HCT116 (cell line): ENCODE measurements at regions not wholly inside any gene's neighbourhood (a gene's known extent, or its start where the extent isn't known, plus 50 kb on each side); places are given as distances from the start of the nearest gene placed in this dataset.

Experiments
- ATAC-seq: fragments of 200-7000 bp; cut with Tn5 transposase; 2 replicates; pipeline ENCODE4 v1.9.1; 2020; ENCODE audit warnings: mild to moderate bottlenecking, moderate library complexity
- BruUV-seq: library from RNA; stranded (reverse); fragments of 400-500 nt; replicated peaks from 2 replicates; lab custom pipeline; 2021; lab: Mats Ljungman, UMichigan
- CTCF ChIA-PET: fragments of 300-600 bp; sonication (Branson Sonifier 250); formaldehyde crosslinking; loops from one replicate; lab custom pipeline; 2021; ENCODE audit warnings: antibody characterized with exemption; lab: Charles Lee
- POLR2A ChIA-PET: fragments of 300-600, 350-600 bp; sonication (Branson Sonifier 250); formaldehyde crosslinking; loops from one replicate; lab custom pipeline; 2021; ENCODE audit warnings: antibody characterized with exemption; lab: Charles Lee
- RAD21 ChIA-PET, 2 experiments: fragments of 300-600 bp; sonication (Branson Sonifier 250); formaldehyde crosslinking; loops; one replicate each; lab custom pipeline; 2023; ENCODE audit warnings: low total read pairs in 2 of 2; ENCODE audit not compliant: uncharacterized antibody in 2 of 2, unreplicated experiment in 2 of 2, low non-redundant PET in 1 of 2; lab: Charles Lee
- DNase-seq: peaks from one replicate; pipeline ENCODE4 v3.0.0-alpha.2; 2010; ENCODE audit warnings: low read depth, low spot score
- H2AFZ ChIP-seq: fragments of 200-600 bp; shearing (Covaris generic), sonication (generic); 2 replicates; pipeline ENCODE4 v1.6.1; 2017; ENCODE audit warnings: low read depth, mixed run types, mixed read lengths, antibody characterized with exemption, low read length; ENCODE audit not compliant: poor library complexity, severe bottlenecking
- H3K27ac ChIP-seq: 2 replicates; pipeline ENCODE4 v1.5.1; 2012; ENCODE audit warnings: low read depth, low read length
- H3K27me3 ChIP-seq: fragments of 200-600 bp; sonication (generic); 2 replicates; pipeline ENCODE4 v1.6.1; 2016; ENCODE audit warnings: mixed run types, low read length, mixed read lengths; ENCODE audit not compliant: insufficient read depth
- H3K36me3 ChIP-seq, 2 experiments: fragments of 200-500 bp in 1 of 2; fragments of 200-600 bp in 1 of 2; sonication (Bioruptor generic) in 1 of 2; sonication (generic) in 1 of 2; 2 replicates each; pipeline versions ENCODE4 v1.5.1 to v1.6.1; 2014 to 2016; ENCODE audit warnings: low read length in 2 of 2, inconsistent platforms in 1 of 2, mixed read lengths in 1 of 2, mixed run types in 1 of 2; ENCODE audit not compliant: insufficient read depth in 2 of 2, control insufficient read depth in 1 of 2
- H3K4me1 ChIP-seq, 2 experiments: fragments of 200-600 bp in 1 of 2; sonication (generic) in 1 of 2; 2 replicates each; pipeline versions ENCODE4 v1.5.1 to v1.6.1; 2012 to 2017; ENCODE audit warnings: low read length in 2 of 2, inconsistent platforms in 1 of 2, mild to moderate bottlenecking in 1 of 2, mixed read lengths in 1 of 2, mixed run types in 1 of 2, moderate library complexity in 1 of 2; ENCODE audit not compliant: insufficient read depth in 2 of 2, control insufficient read depth in 1 of 2
- H3K4me2 ChIP-seq: fragments of 200-600 bp; sonication (generic); 2 replicates; pipeline ENCODE4 v1.6.1; 2017; ENCODE audit warnings: mixed run types, low read length, mixed read lengths
- H3K4me3 ChIP-seq, 2 experiments: fragments of 200-600 bp in 1 of 2; sonication (generic) in 1 of 2; replicated peaks in 1 of 2; 2 replicates each; pipeline ENCODE4 v1.5.1; 2011 to 2016; ENCODE audit warnings: low read length in 2 of 2, control low read depth in 1 of 2, low read depth in 1 of 2, mild to moderate bottlenecking in 1 of 2, mixed read lengths in 1 of 2, mixed run types in 1 of 2
- H3K79me2 ChIP-seq: fragments of 200-600 bp; sonication (generic); 2 replicates; pipeline ENCODE4 v1.6.1; 2017; ENCODE audit warnings: mild to moderate bottlenecking, mixed run types, low read length, moderate library complexity, mixed read lengths; ENCODE audit not compliant: insufficient read depth
- H3K9ac ChIP-seq: fragments of 200-600 bp; sonication (generic); 2 replicates; pipeline ENCODE4 v1.6.1; 2016; ENCODE audit warnings: low read length, mixed read lengths
- H3K9me2 ChIP-seq: fragments of 200-600 bp; sonication (generic), shearing (Covaris generic); 2 replicates; pipeline ENCODE4 v1.6.1; 2017; ENCODE audit warnings: mixed run types, mild to moderate bottlenecking, moderate library complexity; ENCODE audit not compliant: insufficient read depth
- H3K9me3 ChIP-seq, 2 experiments: fragments of 200-500 bp in 1 of 2; fragments of 200-600 bp in 1 of 2; sonication (Bioruptor generic) in 1 of 2; sonication (generic) in 1 of 2; 2 replicates each; pipeline ENCODE4 v1.6.1; 2014 to 2017; ENCODE audit warnings: low read length in 2 of 2, mixed read lengths in 2 of 2, inconsistent platforms in 1 of 2, low read depth in 1 of 2, mild to moderate bottlenecking in 1 of 2, mixed run types in 1 of 2, moderate library complexity in 1 of 2; ENCODE audit not compliant: control insufficient read depth in 1 of 2, insufficient read depth in 1 of 2
- H4K20me1 ChIP-seq: fragments of 200-600 bp; sonication (generic), shearing (Covaris generic); 2 replicates; pipeline ENCODE4 v1.6.1; 2017; ENCODE audit warnings: mixed run types, mild to moderate bottlenecking, moderate library complexity; ENCODE audit not compliant: insufficient read depth
- EZH2 ChIP-seq: fragments of 200-600 bp; sonication (generic); IDR thresholded peaks from 2 replicates; pipeline ENCODE4 v1.6.1; 2017; ENCODE audit warnings: antibody characterized with exemption, mixed run types
- EZH2phosphoT487 ChIP-seq: fragments of 200-600 bp; IDR thresholded peaks from 2 replicates; pipeline ENCODE4 v1.6.1; 2018; ENCODE audit warnings: antibody characterized with exemption, borderline replicate concordance
- JUND ChIP-seq: IDR thresholded peaks from 2 replicates; pipeline ENCODE4 v1.6.1; 2012
- POLR2A ChIP-seq: IDR thresholded peaks from 2 replicates; pipeline ENCODE4 v1.7.0; 2011; ENCODE audit warnings: borderline replicate concordance; ENCODE audit not compliant: insufficient read depth, insufficient read length; ENCODE audit errors: extremely low read depth
- POLR2AphosphoS5 ChIP-seq: IDR thresholded peaks from 2 replicates; pipeline ENCODE4 v1.6.1; 2011; ENCODE audit warnings: mild to moderate bottlenecking, low read depth, low read length, moderate library complexity
- RAD21 ChIP-seq: IDR thresholded peaks from 2 replicates; pipeline ENCODE4 v1.6.1; 2012; ENCODE audit warnings: low read depth, mild to moderate bottlenecking
- SIN3A ChIP-seq: IDR thresholded peaks from 2 replicates; pipeline ENCODE4 v1.6.1; 2012; ENCODE audit warnings: low read depth
- SP1 ChIP-seq: IDR thresholded peaks from 2 replicates; pipeline ENCODE4 v1.6.1; 2012; ENCODE audit warnings: low read depth
- SRF ChIP-seq: IDR thresholded peaks from 2 replicates; pipeline ENCODE4 v1.6.1; 2012; ENCODE audit warnings: low read depth
- YY1 ChIP-seq: IDR thresholded peaks from 2 replicates; pipeline ENCODE4 v1.6.1; 2011; ENCODE audit warnings: low read length, low read depth, moderate library complexity, mild to moderate bottlenecking; ENCODE audit not compliant: insufficient replicate concordance; ENCODE audit errors: extremely low read depth
- ZBTB33 ChIP-seq: IDR thresholded peaks from 2 replicates; pipeline ENCODE4 v1.6.1; 2011; ENCODE audit warnings: mild to moderate bottlenecking, low read length, moderate library complexity; ENCODE audit not compliant: insufficient replicate concordance; ENCODE audit errors: extremely low read depth
- ZFX ChIP-seq: fragments of 450-650 bp; IDR thresholded peaks from 2 replicates; pipeline ENCODE4 v1.6.1; 2017
- ZNF274 ChIP-seq: fragments of 200-500 bp; sonication (Bioruptor generic); IDR thresholded peaks from 2 replicates; pipeline ENCODE4 v1.6.1; 2014; ENCODE audit warnings: mild to moderate bottlenecking, low read depth, low read length, inconsistent platforms
- intact Hi-C: fragments of 100-400 bp; cut with micrococcal nuclease; formaldehyde crosslinking; loops from 2 replicates; pipeline ENCODE4 v1.10.0; 2022
- TF ChIP-seq, protein P1 (sequence below), 3 experiments: fragments of 200-600 bp in 1 of 3; sonication (generic) in 1 of 3; IDR thresholded peaks in 2 of 3; conservative IDR thresholded peaks in 1 of 3; 2 replicates each; pipeline ENCODE4 v1.5.1; 2012 to 2017; ENCODE audit warnings: low read depth in 2 of 3, low read length in 2 of 3, antibody characterized with exemption in 1 of 3, borderline replicate concordance in 1 of 3, control low read depth in 1 of 3, mild to moderate bottlenecking in 1 of 3, mixed read lengths in 1 of 3, mixed run types in 1 of 3, moderate library complexity in 1 of 3; ENCODE audit not compliant: insufficient read depth in 1 of 3
- TF ChIP-seq, protein P2 (sequence below): IDR thresholded peaks from 2 replicates; pipeline ENCODE4 v1.6.1; 2012; ENCODE audit warnings: low read depth
- TF ChIP-seq, protein P3 (sequence below): IDR thresholded peaks from 2 replicates; pipeline ENCODE4 v1.6.1; 2012

DNA sequence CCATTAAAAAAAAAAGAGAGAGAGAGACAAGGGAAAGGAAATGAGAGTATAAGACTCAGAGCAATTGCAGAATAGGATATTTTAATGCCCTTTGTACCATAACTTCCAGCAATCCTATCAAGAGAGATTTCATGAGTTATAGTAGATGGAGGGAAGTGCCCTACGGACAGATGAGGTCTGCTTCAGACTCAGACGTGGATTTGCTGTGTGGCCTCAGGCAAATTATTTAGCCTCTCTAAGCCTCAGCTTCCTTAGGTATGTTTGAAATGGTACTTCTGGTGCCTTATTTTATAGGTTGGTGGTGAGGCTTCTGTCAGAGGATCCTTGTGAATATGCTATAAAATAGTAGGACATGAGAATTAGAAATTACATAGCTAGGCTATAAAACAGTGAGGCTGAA, 448.2 kb downstream of the EDEM1 start:
- ChIA-PET CTCF (no interaction called here), RAD21 (no interaction called here), POLR2A (no interaction called here)
- Histone ChIP-seq H2AFZ (no peak overlapping the region), H3K79me2 (no peaks in the 10 kb centered on the region), H4K20me1 (no peaks in the 10 kb centered on the region), H3K9me3 (no peaks in the 10 kb centered on the region), H3K27ac (no peak overlapping the region), H3K4me3 (no peak overlapping the region), H3K4me1 (no peaks in the 10 kb centered on the region), H3K4me2 (no peak overlapping the region), H3K27me3 (no peaks in the 10 kb centered on the region)
- ATAC-seq (no peak), DNase-seq (no peak)
- intact Hi-C loops: no loop called here
- BruUV-seq: no TSS peak
- TF ChIP-seq POLR2AphosphoS5 (no peak), ZBTB33 (no peak), EZH2 (no peak), SP1 (no peak), ZFX (no peak), JUND (no peak), ZNF274 (no peak), YY1 (no peak), EZH2phosphoT487 (no peak), POLR2A (no peak), SIN3A (no peak), RAD21 (no peak), SRF (no peak)
- TF ChIP-seq, protein P1, sequence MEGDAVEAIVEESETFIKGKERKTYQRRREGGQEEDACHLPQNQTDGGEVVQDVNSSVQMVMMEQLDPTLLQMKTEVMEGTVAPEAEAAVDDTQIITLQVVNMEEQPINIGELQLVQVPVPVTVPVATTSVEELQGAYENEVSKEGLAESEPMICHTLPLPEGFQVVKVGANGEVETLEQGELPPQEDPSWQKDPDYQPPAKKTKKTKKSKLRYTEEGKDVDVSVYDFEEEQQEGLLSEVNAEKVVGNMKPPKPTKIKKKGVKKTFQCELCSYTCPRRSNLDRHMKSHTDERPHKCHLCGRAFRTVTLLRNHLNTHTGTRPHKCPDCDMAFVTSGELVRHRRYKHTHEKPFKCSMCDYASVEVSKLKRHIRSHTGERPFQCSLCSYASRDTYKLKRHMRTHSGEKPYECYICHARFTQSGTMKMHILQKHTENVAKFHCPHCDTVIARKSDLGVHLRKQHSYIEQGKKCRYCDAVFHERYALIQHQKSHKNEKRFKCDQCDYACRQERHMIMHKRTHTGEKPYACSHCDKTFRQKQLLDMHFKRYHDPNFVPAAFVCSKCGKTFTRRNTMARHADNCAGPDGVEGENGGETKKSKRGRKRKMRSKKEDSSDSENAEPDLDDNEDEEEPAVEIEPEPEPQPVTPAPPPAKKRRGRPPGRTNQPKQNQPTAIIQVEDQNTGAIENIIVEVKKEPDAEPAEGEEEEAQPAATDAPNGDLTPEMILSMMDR (IDR thresholded peaks at IDR 0.05 in 2 of 3, conservative IDR thresholded peaks at IDR 0.05 in 1 of 3; ENCODE audit: borderline replicate concordance in 1 of 3, insufficient read depth in 1 of 3, low read depth in 2 of 3, low read length in 2 of 3): no peak
- TF ChIP-seq, protein P2, sequence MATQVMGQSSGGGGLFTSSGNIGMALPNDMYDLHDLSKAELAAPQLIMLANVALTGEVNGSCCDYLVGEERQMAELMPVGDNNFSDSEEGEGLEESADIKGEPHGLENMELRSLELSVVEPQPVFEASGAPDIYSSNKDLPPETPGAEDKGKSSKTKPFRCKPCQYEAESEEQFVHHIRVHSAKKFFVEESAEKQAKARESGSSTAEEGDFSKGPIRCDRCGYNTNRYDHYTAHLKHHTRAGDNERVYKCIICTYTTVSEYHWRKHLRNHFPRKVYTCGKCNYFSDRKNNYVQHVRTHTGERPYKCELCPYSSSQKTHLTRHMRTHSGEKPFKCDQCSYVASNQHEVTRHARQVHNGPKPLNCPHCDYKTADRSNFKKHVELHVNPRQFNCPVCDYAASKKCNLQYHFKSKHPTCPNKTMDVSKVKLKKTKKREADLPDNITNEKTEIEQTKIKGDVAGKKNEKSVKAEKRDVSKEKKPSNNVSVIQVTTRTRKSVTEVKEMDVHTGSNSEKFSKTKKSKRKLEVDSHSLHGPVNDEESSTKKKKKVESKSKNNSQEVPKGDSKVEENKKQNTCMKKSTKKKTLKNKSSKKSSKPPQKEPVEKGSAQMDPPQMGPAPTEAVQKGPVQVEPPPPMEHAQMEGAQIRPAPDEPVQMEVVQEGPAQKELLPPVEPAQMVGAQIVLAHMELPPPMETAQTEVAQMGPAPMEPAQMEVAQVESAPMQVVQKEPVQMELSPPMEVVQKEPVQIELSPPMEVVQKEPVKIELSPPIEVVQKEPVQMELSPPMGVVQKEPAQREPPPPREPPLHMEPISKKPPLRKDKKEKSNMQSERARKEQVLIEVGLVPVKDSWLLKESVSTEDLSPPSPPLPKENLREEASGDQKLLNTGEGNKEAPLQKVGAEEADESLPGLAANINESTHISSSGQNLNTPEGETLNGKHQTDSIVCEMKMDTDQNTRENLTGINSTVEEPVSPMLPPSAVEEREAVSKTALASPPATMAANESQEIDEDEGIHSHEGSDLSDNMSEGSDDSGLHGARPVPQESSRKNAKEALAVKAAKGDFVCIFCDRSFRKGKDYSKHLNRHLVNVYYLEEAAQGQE: no peak
- TF ChIP-seq, protein P3, sequence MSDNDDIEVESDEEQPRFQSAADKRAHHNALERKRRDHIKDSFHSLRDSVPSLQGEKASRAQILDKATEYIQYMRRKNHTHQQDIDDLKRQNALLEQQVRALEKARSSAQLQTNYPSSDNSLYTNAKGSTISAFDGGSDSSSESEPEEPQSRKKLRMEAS: no peak
- TF ChIP-seq, all 23 proteins: peak for 0
- Histone ChIP-seq H3K9ac (no peak overlapping the region), H3K36me3 (no peaks in the 10 kb centered on the region), H3K9me2 (no peaks in the 10 kb centered on the region)
